ENCODE measurements at regions not wholly inside any gene's neighbourhood (a gene's known extent, or its start where the extent isn't known, plus 50 kb on each side); places are given as distances from the start of the nearest gene placed in this dataset.

DNA sequence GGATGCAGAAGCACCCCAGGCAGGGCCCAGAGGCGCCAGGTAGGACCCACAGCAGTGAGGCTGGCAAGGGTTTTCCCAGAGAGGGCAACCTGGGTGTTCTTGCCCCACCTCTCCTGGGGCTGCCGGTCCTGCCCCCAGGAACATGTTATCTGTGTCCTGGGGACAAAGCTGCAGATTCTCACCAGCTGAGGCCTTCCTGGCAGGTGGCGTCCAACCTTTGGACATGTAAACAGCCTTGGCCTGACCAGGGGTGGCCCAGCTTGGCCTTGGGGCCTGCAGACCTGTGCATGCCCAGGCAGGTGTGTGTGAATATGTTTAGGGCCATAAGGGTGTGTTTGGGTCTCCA, 101.8 kb upstream of the LARP1 start (continued):
- TF ChIP-seq, protein P1, sequence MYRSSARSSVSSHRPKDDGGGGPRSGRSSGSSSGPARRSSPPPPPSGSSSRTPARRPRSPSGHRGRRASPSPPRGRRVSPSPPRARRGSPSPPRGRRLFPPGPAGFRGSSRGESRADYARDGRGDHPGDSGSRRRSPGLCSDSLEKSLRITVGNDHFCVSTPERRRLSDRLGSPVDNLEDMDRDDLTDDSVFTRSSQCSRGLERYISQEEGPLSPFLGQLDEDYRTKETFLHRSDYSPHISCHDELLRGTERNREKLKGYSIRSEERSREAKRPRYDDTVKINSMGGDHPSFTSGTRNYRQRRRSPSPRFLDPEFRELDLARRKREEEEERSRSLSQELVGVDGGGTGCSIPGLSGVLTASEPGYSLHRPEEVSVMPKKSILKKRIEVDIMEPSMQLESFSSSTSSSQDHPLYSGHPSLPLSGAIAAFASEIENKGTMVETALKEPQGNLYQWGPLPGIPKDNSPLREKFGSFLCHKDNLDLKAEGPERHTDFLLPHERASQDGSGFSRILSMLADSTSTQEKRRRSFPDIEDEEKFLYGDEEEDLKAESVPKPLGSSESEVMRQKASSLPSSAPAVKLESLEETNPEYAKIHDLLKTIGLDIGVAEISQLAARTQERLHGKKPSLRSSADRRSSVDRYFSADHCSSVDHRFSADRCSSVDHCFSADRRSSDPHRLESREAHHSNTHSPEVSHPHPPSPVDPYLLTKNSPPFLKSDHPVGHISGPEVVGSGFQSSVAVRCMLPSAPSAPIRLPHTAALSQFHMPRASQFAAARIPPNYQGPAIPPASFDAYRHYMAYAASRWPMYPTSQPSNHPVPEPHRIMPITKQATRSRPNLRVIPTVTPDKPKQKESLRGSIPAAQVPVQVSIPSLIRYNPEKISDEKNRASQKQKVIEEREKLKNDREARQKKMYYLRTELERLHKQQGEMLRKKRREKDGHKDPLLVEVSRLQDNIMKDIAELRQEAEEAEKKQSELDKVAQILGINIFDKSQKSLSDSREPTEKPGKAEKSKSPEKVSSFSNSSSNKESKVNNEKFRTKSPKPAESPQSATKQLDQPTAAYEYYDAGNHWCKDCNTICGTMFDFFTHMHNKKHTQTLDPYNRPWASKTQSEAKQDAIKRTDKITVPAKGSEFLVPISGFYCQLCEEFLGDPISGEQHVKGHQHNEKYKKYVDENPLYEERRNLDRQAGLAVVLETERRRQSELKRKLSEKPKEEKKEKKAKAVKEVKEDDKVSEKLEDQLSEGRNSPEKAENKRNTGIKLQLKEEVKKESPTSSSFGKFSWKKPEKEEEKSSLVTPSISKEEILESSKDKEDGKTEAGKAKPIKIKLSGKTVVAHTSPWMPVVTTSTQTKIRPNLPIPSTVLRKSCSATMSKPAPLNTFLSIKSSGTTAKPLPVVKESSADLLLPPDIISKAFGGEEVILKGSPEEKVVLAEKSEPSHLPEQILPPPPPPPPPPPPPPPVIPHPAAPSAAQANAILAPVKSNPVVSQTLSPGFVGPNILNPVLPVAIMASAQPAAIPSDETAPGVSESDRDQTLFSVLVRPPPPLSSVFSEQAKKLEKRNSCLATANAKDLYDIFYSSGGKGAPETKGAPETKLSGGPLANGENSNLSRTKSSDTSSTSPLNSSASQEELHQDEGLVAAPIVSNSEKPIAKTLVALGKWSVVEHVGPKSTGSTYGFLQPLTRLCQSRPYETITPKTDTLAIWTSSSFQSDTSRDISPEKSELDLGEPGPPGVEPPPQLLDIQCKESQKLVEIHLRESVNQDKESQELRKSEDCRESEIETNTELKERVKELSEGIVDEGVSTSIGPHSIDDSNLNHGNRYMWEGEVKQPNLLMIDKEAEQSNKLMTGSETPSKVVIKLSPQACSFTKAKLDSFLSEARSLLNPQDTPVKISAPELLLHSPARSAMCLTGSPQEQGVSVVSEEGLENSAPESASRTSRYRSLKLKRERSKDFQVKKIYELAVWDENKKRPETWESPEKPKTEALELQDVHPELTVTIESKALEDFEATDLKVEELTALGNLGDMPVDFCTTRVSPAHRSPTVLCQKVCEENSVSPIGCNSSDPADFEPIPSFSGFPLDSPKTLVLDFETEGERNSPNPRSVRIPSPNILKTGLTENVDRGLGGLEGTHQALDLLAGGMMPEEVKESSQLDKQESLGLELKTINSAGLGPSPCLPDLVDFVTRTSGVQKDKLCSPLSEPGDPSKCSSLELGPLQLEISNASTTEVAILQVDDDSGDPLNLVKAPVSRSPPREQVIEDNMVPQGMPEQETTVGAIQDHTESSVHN (CRISPR knock-in tag; IDR thresholded peaks at IDR 0.05): peak; percentile 82
- TF ChIP-seq POLR2G (IDR thresholded peaks at IDR 0.05; ENCODE audit: low read depth, low read length): peak; percentile 55
- TF ChIP-seq PTBP1 (IDR thresholded peaks at IDR 0.05; ENCODE audit: low read depth, low read length, poor library complexity, severe bottlenecking): no peak
- TF ChIP-seq ARNTL (CRISPR knock-in tag; IDR thresholded peaks at IDR 0.05): peak; percentile 84
- peak; percentile 96 for TF ChIP-seq FOXA3 (CRISPR knock-in tag; IDR thresholded peaks at IDR 0.05)
- peak; percentile 45 for TF ChIP-seq YY1 (IDR thresholded peaks at IDR 0.05; ENCODE audit: insufficient read depth, insufficient replicate concordance, low read depth, low read length)
- peak; percentile 75 for TF ChIP-seq KAT8 (CRISPR knock-in tag; IDR thresholded peaks at IDR 0.05)
- TF ChIP-seq, protein P2, sequence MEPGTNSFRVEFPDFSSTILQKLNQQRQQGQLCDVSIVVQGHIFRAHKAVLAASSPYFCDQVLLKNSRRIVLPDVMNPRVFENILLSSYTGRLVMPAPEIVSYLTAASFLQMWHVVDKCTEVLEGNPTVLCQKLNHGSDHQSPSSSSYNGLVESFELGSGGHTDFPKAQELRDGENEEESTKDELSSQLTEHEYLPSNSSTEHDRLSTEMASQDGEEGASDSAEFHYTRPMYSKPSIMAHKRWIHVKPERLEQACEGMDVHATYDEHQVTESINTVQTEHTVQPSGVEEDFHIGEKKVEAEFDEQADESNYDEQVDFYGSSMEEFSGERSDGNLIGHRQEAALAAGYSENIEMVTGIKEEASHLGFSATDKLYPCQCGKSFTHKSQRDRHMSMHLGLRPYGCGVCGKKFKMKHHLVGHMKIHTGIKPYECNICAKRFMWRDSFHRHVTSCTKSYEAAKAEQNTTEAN (CRISPR knock-in tag; conservative IDR thresholded peaks at IDR 0.05): 0 out of 2 replicates have a peak, but pooled peaks have one; percentile 25
- no peak for TF ChIP-seq FOXP1 (IDR thresholded peaks at IDR 0.05)
- TF ChIP-seq FOXP1 (CRISPR knock-in tag; IDR thresholded peaks at IDR 0.05): peak; percentile 91
- TF ChIP-seq, protein P3, sequence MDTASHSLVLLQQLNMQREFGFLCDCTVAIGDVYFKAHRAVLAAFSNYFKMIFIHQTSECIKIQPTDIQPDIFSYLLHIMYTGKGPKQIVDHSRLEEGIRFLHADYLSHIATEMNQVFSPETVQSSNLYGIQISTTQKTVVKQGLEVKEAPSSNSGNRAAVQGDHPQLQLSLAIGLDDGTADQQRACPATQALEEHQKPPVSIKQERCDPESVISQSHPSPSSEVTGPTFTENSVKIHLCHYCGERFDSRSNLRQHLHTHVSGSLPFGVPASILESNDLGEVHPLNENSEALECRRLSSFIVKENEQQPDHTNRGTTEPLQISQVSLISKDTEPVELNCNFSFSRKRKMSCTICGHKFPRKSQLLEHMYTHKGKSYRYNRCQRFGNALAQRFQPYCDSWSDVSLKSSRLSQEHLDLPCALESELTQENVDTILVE (CRISPR knock-in tag; IDR thresholded peaks at IDR 0.05): peak; percentile 48; the same call in 1 of the 2 replicates
- no peak for TF ChIP-seq NFIC (IDR thresholded peaks at IDR 0.05; ENCODE audit: low read length)
- no peak for TF ChIP-seq TSC22D2 (CRISPR knock-in tag; IDR thresholded peaks at IDR 0.05; ENCODE audit: borderline replicate concordance)
- no peak for TF ChIP-seq ETV6 (CRISPR knock-in tag; conservative IDR thresholded peaks at IDR 0.05)
- no peak for TF ChIP-seq ZNF567 (CRISPR knock-in tag; IDR thresholded peaks at IDR 0.05; ENCODE audit: borderline replicate concordance)
- TF ChIP-seq ZSCAN20 (CRISPR knock-in tag; IDR thresholded peaks at IDR 0.05; ENCODE audit: borderline replicate concordance): no peak
- peak; percentile 64; the same call in 1 of the 2 replicates for TF ChIP-seq ISL2 (CRISPR knock-in tag; IDR thresholded peaks at IDR 0.05)
- no peak for TF ChIP-seq BORCS8-MEF2B (CRISPR knock-in tag; IDR thresholded peaks at IDR 0.05)
- TF ChIP-seq KDM6A (CRISPR knock-in tag; IDR thresholded peaks at IDR 0.05; ENCODE audit: low read depth): peak; percentile 94
- no peak for TF ChIP-seq ZNF761 (CRISPR knock-in tag; conservative IDR thresholded peaks at IDR 0.05)
- TF ChIP-seq ZNF773 (CRISPR knock-in tag; IDR thresholded peaks at IDR 0.05; ENCODE audit: borderline replicate concordance): no peak
- TF ChIP-seq ZNF12 (CRISPR knock-in tag; IDR thresholded peaks at IDR 0.05): no peak
- 0 out of 2 replicates have a peak, but pooled peaks have one; percentile 35 for TF ChIP-seq SMAD3 (CRISPR knock-in tag; IDR thresholded peaks at IDR 0.05)
- TF ChIP-seq ZNF468 (CRISPR knock-in tag; IDR thresholded peaks at IDR 0.05): no peak
